Fibroblast of lung (primary cell): ENCODE measurements at regions not wholly inside any gene's neighbourhood (a gene's known extent, or its start where the extent isn't known, plus 50 kb on each side); places are given as distances from the start of the nearest gene placed in this dataset.

Experiments used
- DNase-seq, 2 donors: peaks; one replicate each; pipeline versions ENCODE4 v3.0.0 to v3.0.0-alpha.2; 2010; ENCODE audit warnings: low read depth in 2 of 2
- H2AFZ ChIP-seq: 2 replicates; pipeline ENCODE4 v1.5.1; 2012; ENCODE audit warnings: low read length, control low read depth, inconsistent platforms
- H3K27ac ChIP-seq: 2 replicates; pipeline ENCODE4 v1.5.1; 2011; ENCODE audit warnings: low read length, control low read depth; ENCODE audit not compliant: insufficient read depth
- H3K27me3 ChIP-seq: 2 replicates; pipeline ENCODE4 v1.5.1; 2011; ENCODE audit warnings: mild to moderate bottlenecking, low read length; ENCODE audit not compliant: control insufficient read depth, insufficient read depth
- H3K36me3 ChIP-seq: 2 replicates; pipeline ENCODE4 v1.5.1; 2011; ENCODE audit warnings: low read length; ENCODE audit not compliant: control insufficient read depth, insufficient read depth
- H3K4me1 ChIP-seq: 2 replicates; pipeline ENCODE4 v1.5.1; 2011; ENCODE audit warnings: low read length; ENCODE audit not compliant: control insufficient read depth, insufficient read depth; ENCODE audit errors: extremely low read depth
- H3K4me2 ChIP-seq: 2 replicates; pipeline ENCODE4 v1.5.1; 2011; ENCODE audit warnings: low read length, control low read depth; ENCODE audit not compliant: insufficient read depth; ENCODE audit errors: extremely low read depth
- H3K4me3 ChIP-seq, 4 experiments: fragments of 200-600 bp in 1 of 4; sonication (generic) in 1 of 4; replicated peaks in 1 of 4; 2 replicates each; pipeline ENCODE4 v1.5.1; 2011 to 2016; ENCODE audit warnings: low read length in 4 of 4, low read depth in 3 of 4, mild to moderate bottlenecking in 3 of 4, control low read depth in 2 of 4, inconsistent platforms in 1 of 4, mixed read lengths in 1 of 4; ENCODE audit not compliant: insufficient read depth in 1 of 4; ENCODE audit errors: control extremely low read depth in 1 of 4
- H3K79me2 ChIP-seq: 2 replicates; pipeline ENCODE4 v1.5.1; 2012; ENCODE audit warnings: mild to moderate bottlenecking, low read length, inconsistent platforms; ENCODE audit not compliant: control insufficient read depth, insufficient read depth
- H3K9ac ChIP-seq: 2 replicates; pipeline ENCODE4 v1.5.1; 2011; ENCODE audit warnings: mild to moderate bottlenecking, low read length, control low read depth; ENCODE audit not compliant: insufficient read depth
- H3K9me3 ChIP-seq: 2 replicates; pipeline ENCODE4 v1.5.1; 2012; ENCODE audit warnings: low read depth, low read length; ENCODE audit not compliant: control insufficient read depth, insufficient read depth
- H4K20me1 ChIP-seq: 2 replicates; pipeline ENCODE4 v1.5.1; 2011; ENCODE audit warnings: low read length; ENCODE audit not compliant: control insufficient read depth, insufficient read depth; ENCODE audit errors: extremely low read depth
- EZH2 ChIP-seq: IDR thresholded peaks from 2 replicates; pipeline ENCODE4 v1.5.1; 2012; ENCODE audit warnings: low read length, control low read depth, mild to moderate bottlenecking; ENCODE audit errors: missing control alignments
- TF ChIP-seq, protein P1 (sequence below), 2 donors: IDR thresholded peaks in 1 of 2; conservative IDR thresholded peaks in 1 of 2; 1 replicate in 1 of 2; 2 replicates in 1 of 2; pipeline ENCODE4 v1.5.1; 2011 to 2012; ENCODE audit warnings: low read length in 2 of 2, control low read depth in 1 of 2, inconsistent platforms in 1 of 2, low read depth in 1 of 2, mild to moderate bottlenecking in 1 of 2

DNA sequence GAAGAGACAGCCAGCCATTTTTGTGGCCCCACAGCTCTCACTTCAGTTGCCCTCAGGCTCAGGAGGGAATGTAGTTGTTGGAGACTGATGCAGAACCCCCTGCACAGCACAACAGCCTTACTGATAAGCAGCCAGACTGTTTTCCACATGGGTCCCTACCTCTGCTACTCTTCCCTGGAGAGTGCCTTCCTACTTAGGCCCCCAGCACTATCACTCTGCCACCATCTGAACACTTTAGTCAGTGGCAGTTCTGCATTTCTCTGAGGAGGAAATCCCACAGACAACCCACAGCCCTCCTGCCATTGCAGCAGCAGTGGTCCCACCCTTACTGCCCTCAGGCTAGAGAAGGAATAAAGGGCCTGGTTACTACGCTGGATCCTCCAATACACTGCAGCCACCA, 61.8 kb upstream of the PTPRD start:
- TF ChIP-seq, protein P1, sequence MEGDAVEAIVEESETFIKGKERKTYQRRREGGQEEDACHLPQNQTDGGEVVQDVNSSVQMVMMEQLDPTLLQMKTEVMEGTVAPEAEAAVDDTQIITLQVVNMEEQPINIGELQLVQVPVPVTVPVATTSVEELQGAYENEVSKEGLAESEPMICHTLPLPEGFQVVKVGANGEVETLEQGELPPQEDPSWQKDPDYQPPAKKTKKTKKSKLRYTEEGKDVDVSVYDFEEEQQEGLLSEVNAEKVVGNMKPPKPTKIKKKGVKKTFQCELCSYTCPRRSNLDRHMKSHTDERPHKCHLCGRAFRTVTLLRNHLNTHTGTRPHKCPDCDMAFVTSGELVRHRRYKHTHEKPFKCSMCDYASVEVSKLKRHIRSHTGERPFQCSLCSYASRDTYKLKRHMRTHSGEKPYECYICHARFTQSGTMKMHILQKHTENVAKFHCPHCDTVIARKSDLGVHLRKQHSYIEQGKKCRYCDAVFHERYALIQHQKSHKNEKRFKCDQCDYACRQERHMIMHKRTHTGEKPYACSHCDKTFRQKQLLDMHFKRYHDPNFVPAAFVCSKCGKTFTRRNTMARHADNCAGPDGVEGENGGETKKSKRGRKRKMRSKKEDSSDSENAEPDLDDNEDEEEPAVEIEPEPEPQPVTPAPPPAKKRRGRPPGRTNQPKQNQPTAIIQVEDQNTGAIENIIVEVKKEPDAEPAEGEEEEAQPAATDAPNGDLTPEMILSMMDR (conservative IDR thresholded peaks at IDR 0.05 in 1 of 2, IDR thresholded peaks at IDR 0.05 in 1 of 2; ENCODE audit: low read depth in 1 of 2, low read length in 2 of 2) = no peak
- no peak for TF ChIP-seq EZH2
- no peaks in the 10 kb centered on the region for H3K9me3 ChIP-seq
- no peak for DNase-seq
- H3K27me3 ChIP-seq = no peaks in the 10 kb centered on the region
- no peak overlapping the region for H3K4me3 ChIP-seq
- no peaks in the 10 kb centered on the region for H4K20me1 ChIP-seq
- no peaks in the 10 kb centered on the region for H3K36me3 ChIP-seq
- no peak overlapping the region for H2AFZ ChIP-seq
- no peaks in the 10 kb centered on the region for H3K79me2 ChIP-seq
- H3K4me2 ChIP-seq = no peak overlapping the region
- H3K27ac ChIP-seq = no peak overlapping the region
- no peaks in the 10 kb centered on the region for H3K4me1 ChIP-seq
- no peak overlapping the region for H3K9ac ChIP-seq

DNA sequence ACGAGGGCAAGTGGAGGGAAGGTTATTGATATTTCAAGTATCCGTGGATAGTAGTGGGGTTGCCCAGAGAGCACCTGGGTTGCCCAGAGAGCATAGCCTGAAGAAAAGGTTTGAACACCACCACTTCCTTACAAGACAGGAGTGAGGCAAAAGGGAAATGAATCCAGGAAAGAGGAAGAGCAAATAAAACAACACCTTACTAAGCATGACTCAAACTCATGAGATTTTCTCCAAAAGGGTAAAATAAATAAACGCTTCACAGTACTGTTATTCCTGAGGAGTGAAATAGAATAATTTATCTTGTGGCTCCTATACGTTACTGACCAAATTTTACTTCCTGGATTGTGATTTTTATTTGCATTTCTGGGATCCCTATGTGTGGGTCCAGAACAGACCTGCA, 65.2 kb upstream of the PTPRD start:
- Histone ChIP-seq H3K9ac (no peak overlapping the region), H4K20me1 (no peaks in the 10 kb centered on the region), H3K9me3 (no peaks in the 10 kb centered on the region), H3K4me3 (no peak overlapping the region), H3K79me2 (no peaks in the 10 kb centered on the region), H3K4me2 (no peak overlapping the region), H3K4me1 (no peaks in the 10 kb centered on the region), H2AFZ (no peak overlapping the region), H3K36me3 (no peaks in the 10 kb centered on the region), H3K27ac (no peak overlapping the region), H3K27me3 (no peaks in the 10 kb centered on the region)
- no peak for TF ChIP-seq EZH2
- TF ChIP-seq, protein P1 (conservative IDR thresholded peaks at IDR 0.05 in 1 of 2, IDR thresholded peaks at IDR 0.05 in 1 of 2; ENCODE audit: low read depth in 1 of 2, low read length in 2 of 2) = no peak
- no peak for DNase-seq

DNA sequence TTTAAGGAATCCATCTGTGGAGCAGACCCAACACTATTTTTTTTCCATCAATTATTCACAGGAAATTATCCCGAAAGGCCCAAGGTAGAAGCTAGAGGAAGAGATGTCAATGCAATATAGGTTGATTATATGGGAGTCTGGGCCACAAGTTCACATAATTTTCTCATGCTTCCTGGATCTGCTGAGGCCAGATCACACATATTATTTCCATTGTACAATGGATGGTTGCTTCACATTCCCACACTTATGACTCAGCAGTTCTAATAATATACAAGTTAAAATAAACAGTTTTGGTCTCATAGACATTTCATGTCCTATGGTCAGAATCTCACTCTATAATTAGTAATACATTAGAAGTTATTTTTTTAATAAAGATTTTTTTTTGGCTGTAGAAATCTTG, 66.0 kb upstream of the PTPRD start:
- Histone ChIP-seq H3K79me2 (no peaks in the 10 kb centered on the region), H3K9ac (no peak overlapping the region), H2AFZ (no peak overlapping the region), H3K4me2 (no peak overlapping the region), H4K20me1 (no peaks in the 10 kb centered on the region), H3K9me3 (no peaks in the 10 kb centered on the region), H3K27me3 (no peaks in the 10 kb centered on the region), H3K27ac (no peak overlapping the region), H3K4me3 (no peak overlapping the region), H3K36me3 (no peaks in the 10 kb centered on the region), H3K4me1 (no peaks in the 10 kb centered on the region)
- TF ChIP-seq EZH2 = no peak
- TF ChIP-seq, protein P1 (conservative IDR thresholded peaks at IDR 0.05 in 1 of 2, IDR thresholded peaks at IDR 0.05 in 1 of 2; ENCODE audit: low read depth in 1 of 2, low read length in 2 of 2) = no peak
- peak; percentile 43 to 71 for DNase-seq
